ENCODE measurements at regions not wholly inside any gene's neighbourhood (a gene's known extent, or its start where the extent isn't known, plus 50 kb on each side); places are given as distances from the start of the nearest gene placed in this dataset.

GRCh38 chr21:25362375-25363267 lies 244.7 kb downstream of the MRPL39 start:
- Histone ChIP-seq H3K27ac (no peak overlapping the region), H3K4me3 (no peak overlapping the region)
- DNase-seq (ENCODE audit: low spot score) = no peak
- TF ChIP-seq, protein P1, sequence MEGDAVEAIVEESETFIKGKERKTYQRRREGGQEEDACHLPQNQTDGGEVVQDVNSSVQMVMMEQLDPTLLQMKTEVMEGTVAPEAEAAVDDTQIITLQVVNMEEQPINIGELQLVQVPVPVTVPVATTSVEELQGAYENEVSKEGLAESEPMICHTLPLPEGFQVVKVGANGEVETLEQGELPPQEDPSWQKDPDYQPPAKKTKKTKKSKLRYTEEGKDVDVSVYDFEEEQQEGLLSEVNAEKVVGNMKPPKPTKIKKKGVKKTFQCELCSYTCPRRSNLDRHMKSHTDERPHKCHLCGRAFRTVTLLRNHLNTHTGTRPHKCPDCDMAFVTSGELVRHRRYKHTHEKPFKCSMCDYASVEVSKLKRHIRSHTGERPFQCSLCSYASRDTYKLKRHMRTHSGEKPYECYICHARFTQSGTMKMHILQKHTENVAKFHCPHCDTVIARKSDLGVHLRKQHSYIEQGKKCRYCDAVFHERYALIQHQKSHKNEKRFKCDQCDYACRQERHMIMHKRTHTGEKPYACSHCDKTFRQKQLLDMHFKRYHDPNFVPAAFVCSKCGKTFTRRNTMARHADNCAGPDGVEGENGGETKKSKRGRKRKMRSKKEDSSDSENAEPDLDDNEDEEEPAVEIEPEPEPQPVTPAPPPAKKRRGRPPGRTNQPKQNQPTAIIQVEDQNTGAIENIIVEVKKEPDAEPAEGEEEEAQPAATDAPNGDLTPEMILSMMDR (IDR thresholded peaks at IDR 0.05) = no peak

GRCh38 chr21:25361765-25362164 lies 245.5 kb downstream of the MRPL39 start:
- TF ChIP-seq, protein P1 (IDR thresholded peaks at IDR 0.05) = no peak
- DNase-seq (ENCODE audit: low spot score) = no peak
- no peak overlapping the region for H3K4me3 ChIP-seq
- no peak overlapping the region for H3K27ac ChIP-seq

DNA sequence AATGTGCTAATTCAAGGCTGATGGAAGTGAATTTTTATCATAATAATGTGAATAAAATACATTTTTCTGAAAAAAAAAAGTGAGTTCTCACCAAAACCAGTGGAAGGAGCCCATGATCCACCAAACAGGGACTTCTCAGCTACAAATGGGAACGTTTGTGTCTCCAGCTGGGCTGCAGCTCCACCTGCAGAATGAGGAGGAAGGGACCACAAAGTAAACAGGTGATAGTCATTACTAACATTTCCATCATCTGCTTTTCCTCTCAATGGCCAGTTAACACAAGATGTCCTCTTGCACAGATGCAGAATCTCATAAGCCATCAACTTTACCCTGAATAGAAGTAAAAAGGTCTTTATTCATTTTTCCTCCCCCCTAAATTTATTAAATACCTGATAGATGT lies 246.2 kb downstream of the MRPL39 start:
- H3K27ac ChIP-seq = no peak overlapping the region
- no peak for DNase-seq (ENCODE audit: low spot score)
- H3K4me3 ChIP-seq = no peak overlapping the region
- TF ChIP-seq, protein P1 (IDR thresholded peaks at IDR 0.05) = no peak

DNA sequence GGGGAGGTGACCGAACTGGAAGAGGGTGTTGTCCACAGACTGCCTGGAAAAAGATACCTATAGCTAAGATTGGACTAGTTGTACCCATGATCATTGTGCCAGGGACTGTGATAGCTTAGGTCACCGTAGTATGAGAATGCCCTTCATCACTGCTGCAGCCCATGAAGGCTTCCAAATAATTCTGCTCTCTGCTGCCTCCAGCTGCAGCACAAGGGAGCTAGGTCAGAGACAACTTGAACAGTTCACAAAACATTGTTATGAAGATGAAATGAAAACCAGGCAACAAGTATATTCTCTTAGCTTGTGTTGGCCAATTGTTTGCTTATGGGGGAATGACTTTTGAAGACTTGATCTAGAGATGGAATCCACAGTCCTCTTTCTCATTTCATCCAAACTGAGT lies 246.7 kb downstream of the MRPL39 start:
- Histone ChIP-seq H3K4me3 (no peak overlapping the region), H3K27ac (no peak overlapping the region)
- TF ChIP-seq, protein P1 (IDR thresholded peaks at IDR 0.05) = no peak
- no peak for DNase-seq (ENCODE audit: low spot score)

DNA sequence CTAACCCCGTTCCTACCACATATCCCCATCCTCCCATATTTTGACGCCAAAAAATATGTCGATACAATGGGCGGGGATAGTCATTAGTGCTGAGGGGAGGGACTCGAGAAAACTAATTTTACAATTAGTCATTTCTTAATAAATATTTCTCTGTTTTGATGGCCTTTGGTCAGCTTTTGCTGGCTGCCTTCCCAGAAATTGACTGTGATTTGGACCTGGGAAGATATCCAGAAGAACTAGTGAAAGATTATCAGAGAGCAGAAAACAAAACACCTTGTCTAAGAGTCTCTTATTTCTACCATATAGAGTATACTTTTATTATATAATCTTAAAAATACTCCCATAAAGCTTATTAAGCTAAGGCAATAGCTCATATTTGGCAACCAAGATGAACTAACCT lies 247.6 kb downstream of the MRPL39 start:
- DNase-seq (ENCODE audit: low spot score) = no peak
- TF ChIP-seq, protein P1 (IDR thresholded peaks at IDR 0.05) = no peak
- Histone ChIP-seq H3K27ac (no peak overlapping the region), H3K4me3 (no peak overlapping the region)

GRCh38 chr21:25350056-25350455 lies 257.2 kb downstream of the MRPL39 start:
- DNase-seq (ENCODE audit: low spot score) = no peak
- H3K27ac ChIP-seq = no peak overlapping the region
- no peak overlapping the region for H3K4me3 ChIP-seq
- TF ChIP-seq, protein P1 (IDR thresholded peaks at IDR 0.05) = no peak
